K562 (cell line): ENCODE measurements at regions not wholly inside any gene's neighbourhood (a gene's known extent, or its start where the extent isn't known, plus 50 kb on each side); places are given as distances from the start of the nearest gene placed in this dataset.

Experiments
- ATAC-seq: fragments of 200-7000 bp; cut with Tn5 transposase; 3 replicates; pipeline ENCODE4 v1.9.1; 2020; ENCODE audit warnings: moderate library complexity
- BruUV-seq: library from RNA; stranded (reverse); fragments of 400-500 nt; replicated peaks from 2 replicates; lab custom pipeline; 2021; lab: Mats Ljungman, UMichigan
- CTCF ChIA-PET: fragments of 300-600 bp; formaldehyde crosslinking; extraction: SDS; loops from one replicate; lab custom pipeline; 2021; ENCODE audit warnings: low intra/inter-chr PET ratio; lab: Yijun Ruan, JAX
- POLR2A ChIA-PET: fragments of 300-600, 350-650 bp; sonication (Branson Sonifier 250); formaldehyde crosslinking; extraction: SDS; loops from one replicate; lab custom pipeline; 2021; ENCODE audit warnings: antibody characterized with exemption, inconsistent platforms; lab: Yijun Ruan, JAX
- DNase-seq, 4 experiments: peaks; one replicate each; pipeline versions ENCODE4 v3.0.0 to v3.0.0-alpha.2; 2011 to 2018; ENCODE audit warnings: low spot score in 3 of 4, mixed read lengths in 3 of 4; ENCODE audit errors: extremely low read depth in 1 of 4
- FAIRE-seq: peaks from 2 replicates; lab custom pipeline; 2011; peaks lifted over from hg19 to GRCh38; lab: Jason Lieb, UNC
- H2AFZ ChIP-seq: 2 replicates; pipeline ENCODE4 v1.6.0; 2011; ENCODE audit warnings: low read depth, low read length, control low read depth, inconsistent platforms
- H3K27ac ChIP-seq: fragments of 200-600 bp; 3 replicates; pipeline ENCODE4 v1.8.0; 2011; ENCODE audit warnings: low read depth, mild to moderate bottlenecking, control low read depth, inconsistent platforms, low read length, moderate library complexity, mixed read lengths; ENCODE audit errors: extremely low read depth
- H3K27me3 ChIP-seq, 2 experiments: fragments of 300-600 bp in 1 of 2; 2 replicates in 1 of 2; 3 replicates in 1 of 2; pipeline versions ENCODE4 v1.6.0 to v1.8.0; 2011; ENCODE audit warnings: inconsistent platforms in 2 of 2, low read length in 2 of 2, mild to moderate bottlenecking in 1 of 2, mixed read lengths in 1 of 2, moderate library complexity in 1 of 2; ENCODE audit not compliant: control insufficient read depth in 2 of 2, insufficient read depth in 2 of 2
- H3K36me3 ChIP-seq: fragments of 300-600 bp; 3 replicates; pipeline ENCODE4 v1.8.0; 2011; ENCODE audit warnings: mild to moderate bottlenecking, low read length, inconsistent platforms; ENCODE audit not compliant: control insufficient read depth, insufficient read depth
- H3K4me1 ChIP-seq, 2 experiments: fragments of 200-600 bp in 1 of 2; replicated peaks in 1 of 2; 2 replicates in 1 of 2; 3 replicates in 1 of 2; pipeline versions ENCODE4 v1.5.1 to v1.8.0; 2011; ENCODE audit warnings: inconsistent platforms in 2 of 2, low read length in 2 of 2, mild to moderate bottlenecking in 1 of 2, mixed read lengths in 1 of 2, moderate library complexity in 1 of 2; ENCODE audit not compliant: control insufficient read depth in 2 of 2, insufficient read depth in 2 of 2
- H3K4me2 ChIP-seq: 2 replicates; pipeline ENCODE4 v1.6.1; 2011; ENCODE audit warnings: low read length, control low read depth, inconsistent platforms, mixed read lengths; ENCODE audit not compliant: insufficient read depth
- H3K4me3 ChIP-seq: fragments of 200-600 bp; sonication (generic), shearing (Covaris generic); 2 replicates; pipeline ENCODE4 v1.5.1; 2016; ENCODE audit warnings: control low read depth, inconsistent platforms
- H3K79me2 ChIP-seq: fragments of 200-600 bp; 3 replicates; pipeline ENCODE4 v1.8.0; 2011; ENCODE audit warnings: low read length, inconsistent platforms; ENCODE audit not compliant: control insufficient read depth, insufficient read depth
- H3K9ac ChIP-seq, 2 experiments: 2 replicates each; pipeline versions ENCODE4 v1.6.0 to v1.6.1; 2011; ENCODE audit warnings: low read depth in 2 of 2, low read length in 2 of 2, control low read depth in 1 of 2, inconsistent platforms in 1 of 2, mild to moderate bottlenecking in 1 of 2, mixed read lengths in 1 of 2; ENCODE audit not compliant: insufficient read depth in 1 of 2
- H3K9me1 ChIP-seq: one replicate; pipeline ENCODE4 v1.6.0; 2011; ENCODE audit warnings: inconsistent platforms, mild to moderate bottlenecking, low read length, moderate library complexity; ENCODE audit not compliant: control insufficient read depth, insufficient read depth
- H3K9me3 ChIP-seq: replicated peaks from 2 replicates; pipeline ENCODE4 v1.5.1; 2011; ENCODE audit warnings: low read depth, low read length, inconsistent platforms; ENCODE audit not compliant: control insufficient read depth, insufficient read depth
- H4K20me1 ChIP-seq: replicated peaks from 2 replicates; pipeline ENCODE4 v1.6.1; 2011; ENCODE audit warnings: low read length, inconsistent platforms, mixed read lengths; ENCODE audit not compliant: control insufficient read depth, insufficient read depth
- CREB5 ChIP-seq: fragments of 250-450 bp; sonication (Bioruptor Pico); IDR thresholded peaks from 2 replicates; pipeline ENCODE4 v1.5.0; 2020; ENCODE audit warnings: mild to moderate bottlenecking
- EHMT2 ChIP-seq: fragments of 450-650 bp; IDR thresholded peaks from 2 replicates; pipeline ENCODE4 v1.6.1; 2018; ENCODE audit warnings: antibody characterized with exemption
- ETS1 ChIP-seq: conservative IDR thresholded peaks from 2 replicates; pipeline ENCODE4 v1.6.1; 2011; ENCODE audit warnings: low read depth, mild to moderate bottlenecking, low read length; ENCODE audit not compliant: control insufficient read depth
- HOMEZ ChIP-seq: fragments of 250-450 bp; sonication (Bioruptor Pico); IDR thresholded peaks from 2 replicates; pipeline ENCODE4 v1.4.0; 2020; ENCODE audit warnings: mild to moderate bottlenecking, moderate library complexity
- L3MBTL2 ChIP-seq: fragments of 450-650 bp; IDR thresholded peaks from 2 replicates; pipeline ENCODE4 v1.6.1; 2016; ENCODE audit warnings: mild to moderate bottlenecking, moderate library complexity
- LCOR ChIP-seq: sonication (generic); formaldehyde crosslinking; IDR thresholded peaks from 2 replicates; pipeline ENCODE4 v1.8.0; 2022; ENCODE audit warnings: mild to moderate bottlenecking, missing genetic modification reagents
- MCM5 ChIP-seq: fragments of 450-650 bp; IDR thresholded peaks from 2 replicates; pipeline ENCODE4 v1.6.1; 2016; ENCODE audit warnings: low read depth
- MLLT1 ChIP-seq, 2 experiments: fragments of 450-650 bp; IDR thresholded peaks; 2 replicates each; pipeline ENCODE4 v1.6.1; 2016
- NR3C1 ChIP-seq: sonication (generic); formaldehyde crosslinking; IDR thresholded peaks from 2 replicates; pipeline ENCODE4 v1.8.1; 2022; ENCODE audit warnings: missing genetic modification reagents
- SAP30 ChIP-seq: fragments of 200-600 bp; sonication (generic); IDR thresholded peaks from 2 replicates; pipeline ENCODE4 v1.6.1; 2012; ENCODE audit warnings: borderline replicate concordance, low read depth, mild to moderate bottlenecking, moderate library complexity, low read length, control low read depth, inconsistent platforms; ENCODE audit not compliant: insufficient read depth, poor library complexity, severe bottlenecking
- STAT5B ChIP-seq: fragments of 250-450 bp; sonication (Bioruptor Pico); IDR thresholded peaks from 2 replicates; pipeline ENCODE4 v1.8.0; 2021; ENCODE audit warnings: mild to moderate bottlenecking, inconsistent platforms
- TBL1XR1 ChIP-seq, 2 experiments: IDR thresholded peaks; 2 replicates each; pipeline ENCODE4 v1.6.1; 2012; ENCODE audit warnings: improper control_type of control experiment in 2 of 2, low read length in 2 of 2, mild to moderate bottlenecking in 1 of 2
- USF2 ChIP-seq: sonication (generic); formaldehyde crosslinking; IDR thresholded peaks from 2 replicates; pipeline ENCODE4 v1.5.0; 2020; ENCODE audit warnings: missing genetic modification reagents
- ZNF239 ChIP-seq: fragments of 250-450 bp; sonication (Bioruptor Pico); IDR thresholded peaks from 2 replicates; pipeline ENCODE4 v1.4.0; 2020; ENCODE audit warnings: mild to moderate bottlenecking
- ZNF444 ChIP-seq: fragments of 250-450 bp; sonication (Bioruptor Pico); IDR thresholded peaks from 2 replicates; pipeline ENCODE4 v1.4.0; 2020; ENCODE audit warnings: mild to moderate bottlenecking, moderate library complexity
- ZNF77 ChIP-seq: fragments of 250-450 bp; sonication (Bioruptor Pico); IDR thresholded peaks from 2 replicates; pipeline ENCODE4 v1.5.0; 2020
- WGBS: fragments of 100-300 bp; shearing (Covaris generic); methylation state at CpG from one replicate; pipeline ENCODE4 v1.1.6; 2016; ENCODE audit warnings: low coverage, mixed read lengths; ENCODE audit not compliant: insufficient coverage; ENCODE audit errors: missing lambda C conversion rate; 5-methylcytosine and 5-hydroxymethylcytosine counted together
- in situ Hi-C: fragments of 300-500 bp; cut with MboI; formaldehyde crosslinking; loops from 4 replicates; pipeline ENCODE4 v1.15.0; 2018; ENCODE audit warnings: inconsistent platforms, mixed read lengths
- intact Hi-C: fragments of 100-400 bp; cut with micrococcal nuclease; formaldehyde crosslinking; loops from 2 replicates; pipeline ENCODE4 v1.14.2; 2022

- TF ChIP-seq STAT5B (no peak), LCOR (CRISPR knock-in tag) (no peak), SAP30 (no peak)
Observed at GRCh38 chr14:86055512-86056075, 525.6 kb downstream of the FLRT2 start (continued).

- H3K9ac ChIP-seq = no peak overlapping the region
- no peaks in the 10 kb centered on the region for H3K79me2 ChIP-seq
- no peaks in the 10 kb centered on the region for H3K36me3 ChIP-seq
- ChIA-PET POLR2A (no interaction called here), CTCF (no interaction called here)
- no peak overlapping the region for H3K27ac ChIP-seq
- DNase-seq (no peak), FAIRE-seq (no peak), ATAC-seq (no peak)
- no peaks in the 10 kb centered on the region for H3K9me1 ChIP-seq
- no peak overlapping the region for H3K4me2 ChIP-seq
- no peaks in the 10 kb centered on the region for H3K9me3 ChIP-seq
- no peak overlapping the region for H2AFZ ChIP-seq
- H3K27me3 ChIP-seq = no peaks in the 10 kb centered on the region
- intact Hi-C loops = no loop called here
- H3K4me1 ChIP-seq = no peaks in the 10 kb centered on the region
- in situ Hi-C loops = no loop called here
- no CpG with 5 or more reads among the region's 1 CpG for WGBS
- no peaks in the 10 kb centered on the region for H4K20me1 ChIP-seq
- BruUV-seq = no TSS peak
- H3K4me3 ChIP-seq = no peak overlapping the region
- no peak for TF ChIP-seq ZNF77 (CRISPR knock-in tag)
- TF ChIP-seq HOMEZ (CRISPR knock-in tag) = no peak
- no peak for TF ChIP-seq MLLT1 (IDR thresholded peaks at IDR 0.05)
- TF ChIP-seq ETS1 = no peak
- no peak for TF ChIP-seq CREB5 (CRISPR knock-in tag)
- TF ChIP-seq ZNF444 = no peak
- no peak for TF ChIP-seq L3MBTL2
- TF ChIP-seq EHMT2 = no peak
- no peak for TF ChIP-seq TBL1XR1 (IDR thresholded peaks at IDR 0.05; ENCODE audit: low read length in 2 of 2)
- no peak for TF ChIP-seq USF2 (CRISPR knock-in tag)
- no peak for TF ChIP-seq MCM5
- TF ChIP-seq ZNF239 (CRISPR knock-in tag) = no peak
- no peak for TF ChIP-seq NR3C1 (CRISPR knock-in tag)
- TF ChIP-seq LCOR (CRISPR knock-in tag) = no peak
Observed at GRCh38 chr14:86052868-86053267, 522.9 kb downstream of the FLRT2 start.
